HepG2 (cell line): ENCODE measurements at regions not wholly inside any gene's neighbourhood (a gene's known extent, or its start where the extent isn't known, plus 50 kb on each side); places are given as distances from the start of the nearest gene placed in this dataset.

Experiments used
- ATAC-seq: fragments of 200-7000 bp; cut with Tn5 transposase; 3 replicates; pipeline ENCODE4 v1.9.1; 2020; ENCODE audit warnings: mild to moderate bottlenecking, moderate library complexity
- BruUV-seq: library from RNA; stranded (reverse); fragments of 400-500 nt; replicated peaks from 2 replicates; lab custom pipeline; 2021; lab: Mats Ljungman, UMichigan
- CTCF ChIA-PET: fragments of 300-600 bp; formaldehyde crosslinking; extraction: SDS; loops from one replicate; lab custom pipeline; 2021; ENCODE audit warnings: low total read pairs, inconsistent platforms, low intra/inter-chr PET ratio; lab: Yijun Ruan, JAX
- POLR2A ChIA-PET: fragments of 350-600 bp; sonication (Branson Sonifier 250); formaldehyde crosslinking; loops from one replicate; lab custom pipeline; 2020; ENCODE audit warnings: antibody characterized with exemption, inconsistent platforms; lab: Yijun Ruan, JAX
- DNase-seq: peaks from one replicate; pipeline ENCODE4 v3.0.0-alpha.2; 2015; ENCODE audit warnings: low spot score
- FAIRE-seq: peaks from 3 replicates; lab custom pipeline; 2011; peaks lifted over from hg19 to GRCh38; lab: Jason Lieb, UNC
- H2AFZ ChIP-seq: one replicate; pipeline ENCODE4 v1.6.1; 2011; ENCODE audit warnings: low read length, inconsistent platforms
- H3K27ac ChIP-seq: fragments of 300-600 bp; 3 replicates; pipeline ENCODE4 v1.8.0; 2011; ENCODE audit warnings: mixed run types, mild to moderate bottlenecking, mixed read lengths, low read length, inconsistent platforms; ENCODE audit not compliant: insufficient read depth; ENCODE audit errors: extremely low read length
- H3K27me3 ChIP-seq, 2 experiments: fragments of 200-600 bp in 1 of 2; 2 replicates in 1 of 2; 3 replicates in 1 of 2; pipeline versions ENCODE4 v1.6.0 to v1.8.0; 2011; ENCODE audit warnings: low read length in 2 of 2, mild to moderate bottlenecking in 2 of 2, moderate library complexity in 2 of 2, inconsistent platforms in 1 of 2; ENCODE audit not compliant: insufficient read depth in 2 of 2, control insufficient read depth in 1 of 2
- H3K36me3 ChIP-seq, 2 experiments: fragments of 200-600 bp in 1 of 2; replicated peaks in 1 of 2; 2 replicates in 1 of 2; 3 replicates in 1 of 2; pipeline versions ENCODE4 v1.5.1 to v1.8.0; 2011; ENCODE audit warnings: low read length in 2 of 2, inconsistent platforms in 1 of 2; ENCODE audit not compliant: insufficient read depth in 2 of 2, control insufficient read depth in 1 of 2
- H3K4me1 ChIP-seq: 2 replicates; pipeline ENCODE4 v1.5.1; 2012; ENCODE audit warnings: low read length, inconsistent platforms; ENCODE audit not compliant: insufficient read depth
- H3K4me2 ChIP-seq: 2 replicates; pipeline ENCODE4 v1.6.0; 2011; ENCODE audit warnings: low read depth, low read length, inconsistent platforms
- H3K4me3 ChIP-seq, 3 experiments: fragments of 200-600 bp in 1 of 3; sonication (generic), shearing (Covaris generic) in 1 of 3; replicated peaks in 1 of 3; 2 replicates each; pipeline ENCODE4 v1.5.1; 2011 to 2016; ENCODE audit warnings: low read length in 3 of 3, inconsistent platforms in 2 of 3, low read depth in 2 of 3, mild to moderate bottlenecking in 2 of 3, control low read depth in 1 of 3, mixed read lengths in 1 of 3; ENCODE audit not compliant: insufficient read depth in 1 of 3
- H3K79me2 ChIP-seq: one replicate; pipeline ENCODE4 v1.6.1; 2011; ENCODE audit warnings: low read length, inconsistent platforms; ENCODE audit not compliant: insufficient read depth
- H3K9ac ChIP-seq: 2 replicates; pipeline ENCODE4 v1.6.0; 2011; ENCODE audit warnings: mild to moderate bottlenecking, low read depth, low read length, inconsistent platforms; ENCODE audit not compliant: insufficient read depth
- H3K9me3 ChIP-seq: 2 replicates; pipeline ENCODE4 v1.5.1; 2012; ENCODE audit warnings: mild to moderate bottlenecking, low read length
- H4K20me1 ChIP-seq: 2 replicates; pipeline ENCODE4 v1.6.0; 2011; ENCODE audit warnings: inconsistent platforms, mild to moderate bottlenecking, low read length, moderate library complexity; ENCODE audit not compliant: insufficient read depth
- GTF2F1 ChIP-seq: fragments of 150-350 bp; IDR thresholded peaks from 2 replicates; pipeline ENCODE4 v1.6.1; 2014; ENCODE audit warnings: low read length
- HMG20A ChIP-seq: IDR thresholded peaks from 2 replicates; pipeline ENCODE4 v1.6.1; 2016; ENCODE audit warnings: borderline replicate concordance
- HOXA9 ChIP-seq: sonication (generic); formaldehyde crosslinking; IDR thresholded peaks from 2 replicates; pipeline ENCODE4 v1.8.1; 2022; ENCODE audit warnings: missing genetic modification reagents, mild to moderate bottlenecking, moderate library complexity, borderline replicate concordance
- RFXANK ChIP-seq: IDR thresholded peaks from 2 replicates; pipeline ENCODE4 v1.6.1; 2016
- ZBTB8A ChIP-seq: sonication (generic); formaldehyde crosslinking; IDR thresholded peaks from 2 replicates; pipeline ENCODE4 v1.4.0; 2020; ENCODE audit warnings: mild to moderate bottlenecking, low read depth, missing genetic modification reagents, borderline replicate concordance
- ZNF331 ChIP-seq: sonication (generic); formaldehyde crosslinking; IDR thresholded peaks from 2 replicates; pipeline ENCODE4 v1.4.0; 2020; ENCODE audit warnings: missing genetic modification reagents
- ZNF747 ChIP-seq: sonication (generic); formaldehyde crosslinking; IDR thresholded peaks from 2 replicates; pipeline ENCODE4 v1.8.1; 2023; ENCODE audit warnings: missing genetic modification reagents, mild to moderate bottlenecking, borderline replicate concordance
- ZNF761 ChIP-seq: sonication (generic); formaldehyde crosslinking; conservative IDR thresholded peaks from 2 replicates; pipeline ENCODE4 v1.4.0; 2020; ENCODE audit warnings: mild to moderate bottlenecking, missing genetic modification reagents
- WGBS: methylation state at CpG from one replicate; pipeline ENCODE4 v1.1.6; 2017; ENCODE audit warnings: low lambda C conversion rate; 5-methylcytosine and 5-hydroxymethylcytosine counted together
- in situ Hi-C: cut with HindIII; loops from 2 replicates; pipeline ENCODE4 v1.10.0; 2017; ENCODE audit warnings: low pct_unique_long_range_greater_than_20kb; ENCODE audit not compliant: extremely low pct_ligation_motif_present
- intact Hi-C: fragments of 100-400 bp; cut with micrococcal nuclease; formaldehyde crosslinking; loops from one replicate; pipeline ENCODE4 v1.10.0; 2022; ENCODE audit not compliant: unreplicated experiment
- TF ChIP-seq, protein P1 (sequence below): IDR thresholded peaks from 2 replicates; pipeline ENCODE4 v1.6.1; 2016; ENCODE audit warnings: control low read depth
- TF ChIP-seq, protein P2 (sequence below): sonication (generic); formaldehyde crosslinking; IDR thresholded peaks from 2 replicates; pipeline ENCODE4 v1.5.0; 2020; ENCODE audit warnings: missing genetic modification reagents, mild to moderate bottlenecking, borderline replicate concordance
- TF ChIP-seq, protein P3 (sequence below): sonication (generic); formaldehyde crosslinking; IDR thresholded peaks from 2 replicates; pipeline ENCODE4 v1.4.0; 2020; ENCODE audit warnings: missing genetic modification reagents

DNA sequence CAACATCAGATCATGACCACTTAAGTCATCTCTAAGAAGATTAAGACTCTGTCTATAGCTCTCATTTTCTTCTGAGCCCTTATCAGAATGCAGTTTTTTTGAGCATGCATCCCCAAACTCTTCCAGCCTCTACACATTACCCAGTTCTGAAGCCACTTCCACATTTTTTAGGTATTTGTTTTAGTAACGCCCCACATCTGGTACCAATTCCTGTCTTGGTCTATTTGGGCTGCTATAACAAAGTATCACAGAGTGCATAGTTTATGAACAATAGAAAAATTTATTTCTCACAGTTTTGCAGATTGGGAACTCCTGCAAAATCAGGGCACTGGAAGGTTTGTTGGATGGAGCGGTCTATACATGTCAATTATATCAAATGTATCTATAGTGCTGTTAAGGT, 107.7 kb upstream of the KCND2 start:
- in situ Hi-C loops = no loop called here
- DNase-seq = no peak

More for the DNA sequence above, 107.7 kb upstream of the KCND2 start:
- no peak for ATAC-seq
- Histone ChIP-seq H3K27me3 (no peaks in the 10 kb centered on the region), H3K36me3 (no peaks in the 10 kb centered on the region), H3K4me1 (no peaks in the 10 kb centered on the region), H3K4me2 (no peak overlapping the region), H2AFZ (no peak overlapping the region), H3K79me2 (no peaks in the 10 kb centered on the region), H3K9me3 (no peaks in the 10 kb centered on the region), H4K20me1 (no peaks in the 10 kb centered on the region), H3K9ac (no peak overlapping the region), H3K4me3 (no peak overlapping the region), H3K27ac (no peak overlapping the region)
- intact Hi-C loops = no loop called here
- ChIA-PET CTCF (no interaction called here), POLR2A (no interaction called here)
- BruUV-seq = no TSS peak
- 0% methylated on average over 2 of the region's 2 CpGs for WGBS
- FAIRE-seq = no peak
- TF ChIP-seq HMG20A (CRISPR knock-in tag) (no peak), ZBTB8A (CRISPR knock-in tag) (no peak), HOXA9 (no peak), ZNF331 (CRISPR knock-in tag) (no peak), RFXANK (CRISPR knock-in tag) (no peak), ZNF761 (CRISPR knock-in tag) (no peak), ZNF747 (CRISPR knock-in tag) (no peak), GTF2F1 (no peak)
- TF ChIP-seq, protein P1, sequence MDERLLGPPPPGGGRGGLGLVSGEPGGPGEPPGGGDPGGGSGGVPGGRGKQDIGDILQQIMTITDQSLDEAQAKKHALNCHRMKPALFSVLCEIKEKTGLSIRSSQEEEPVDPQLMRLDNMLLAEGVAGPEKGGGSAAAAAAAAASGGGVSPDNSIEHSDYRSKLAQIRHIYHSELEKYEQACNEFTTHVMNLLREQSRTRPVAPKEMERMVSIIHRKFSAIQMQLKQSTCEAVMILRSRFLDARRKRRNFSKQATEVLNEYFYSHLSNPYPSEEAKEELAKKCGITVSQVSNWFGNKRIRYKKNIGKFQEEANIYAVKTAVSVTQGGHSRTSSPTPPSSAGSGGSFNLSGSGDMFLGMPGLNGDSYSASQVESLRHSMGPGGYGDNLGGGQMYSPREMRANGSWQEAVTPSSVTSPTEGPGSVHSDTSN (CRISPR knock-in tag) = no peak
- TF ChIP-seq, protein P2, sequence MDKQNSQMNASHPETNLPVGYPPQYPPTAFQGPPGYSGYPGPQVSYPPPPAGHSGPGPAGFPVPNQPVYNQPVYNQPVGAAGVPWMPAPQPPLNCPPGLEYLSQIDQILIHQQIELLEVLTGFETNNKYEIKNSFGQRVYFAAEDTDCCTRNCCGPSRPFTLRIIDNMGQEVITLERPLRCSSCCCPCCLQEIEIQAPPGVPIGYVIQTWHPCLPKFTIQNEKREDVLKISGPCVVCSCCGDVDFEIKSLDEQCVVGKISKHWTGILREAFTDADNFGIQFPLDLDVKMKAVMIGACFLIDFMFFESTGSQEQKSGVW = no peak
- TF ChIP-seq, protein P3, sequence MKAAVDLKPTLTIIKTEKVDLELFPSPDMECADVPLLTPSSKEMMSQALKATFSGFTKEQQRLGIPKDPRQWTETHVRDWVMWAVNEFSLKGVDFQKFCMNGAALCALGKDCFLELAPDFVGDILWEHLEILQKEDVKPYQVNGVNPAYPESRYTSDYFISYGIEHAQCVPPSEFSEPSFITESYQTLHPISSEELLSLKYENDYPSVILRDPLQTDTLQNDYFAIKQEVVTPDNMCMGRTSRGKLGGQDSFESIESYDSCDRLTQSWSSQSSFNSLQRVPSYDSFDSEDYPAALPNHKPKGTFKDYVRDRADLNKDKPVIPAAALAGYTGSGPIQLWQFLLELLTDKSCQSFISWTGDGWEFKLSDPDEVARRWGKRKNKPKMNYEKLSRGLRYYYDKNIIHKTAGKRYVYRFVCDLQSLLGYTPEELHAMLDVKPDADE (CRISPR knock-in tag) = no peak
